NCI-H2196 (cell line): ENCODE measurements at regions not wholly inside any gene's neighbourhood (a gene's known extent, or its start where the extent isn't known, plus 50 kb on each side); places are given as distances from the start of the nearest gene placed in this dataset.

Source experiments
- DNase-seq: peaks from one replicate; lab custom pipeline; 2025; ENCODE audit not compliant: unreplicated experiment; lab: John Stamatoyannopoulos, UW

DNA sequence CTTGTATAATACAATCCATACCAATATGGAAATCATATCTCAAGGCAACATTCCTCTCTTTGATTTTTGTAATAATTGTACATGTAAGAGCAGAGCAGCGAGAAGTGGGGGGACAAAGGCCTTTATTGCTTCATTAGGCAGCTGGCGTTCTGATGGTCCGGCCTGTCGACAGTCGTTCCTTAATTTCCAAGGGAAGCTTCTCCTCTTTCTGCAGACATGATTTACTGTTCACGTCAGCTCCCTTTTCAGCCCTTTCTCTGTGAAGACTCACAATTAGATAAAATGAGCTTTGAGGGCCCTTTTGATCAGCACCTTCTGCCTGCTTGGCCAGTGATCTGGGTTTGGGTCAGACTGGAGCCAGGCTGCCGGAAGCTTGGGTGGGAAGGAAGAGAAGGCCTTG, 65.6 kb upstream of the CTBP2 start:
- no peak for DNase-seq

DNA sequence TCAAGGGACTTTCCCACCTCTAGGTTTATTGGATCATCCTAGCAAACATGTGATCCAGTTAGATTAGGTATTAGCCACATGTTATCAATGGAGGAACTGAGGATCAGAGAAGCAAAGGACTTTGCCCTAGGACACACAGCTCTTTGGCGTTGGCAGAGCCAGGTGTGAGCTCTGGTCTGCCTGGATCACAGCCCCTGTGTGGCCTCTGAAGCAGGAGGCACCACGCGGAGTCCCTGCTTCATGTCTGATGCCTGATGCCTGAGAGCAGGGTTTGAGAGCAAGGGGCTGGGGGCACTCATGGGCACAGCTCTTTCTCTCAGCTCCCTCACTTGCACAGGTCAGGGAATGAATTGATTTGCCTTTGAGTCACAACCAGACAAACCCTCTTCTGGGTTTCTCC, 64.7 kb upstream of the CTBP2 start:
- DNase-seq = no peak

- no peak for DNase-seq
Observed at GRCh38 chr10:125222515-125223308, 62.3 kb upstream of the CTBP2 start.

GRCh38 chr10:125221716-125222115, 61.4 kb upstream of the CTBP2 start:
- DNase-seq = no peak

GRCh38 chr10:125219776-125220175, 59.4 kb upstream of the CTBP2 start:
- DNase-seq = no peak

DNA sequence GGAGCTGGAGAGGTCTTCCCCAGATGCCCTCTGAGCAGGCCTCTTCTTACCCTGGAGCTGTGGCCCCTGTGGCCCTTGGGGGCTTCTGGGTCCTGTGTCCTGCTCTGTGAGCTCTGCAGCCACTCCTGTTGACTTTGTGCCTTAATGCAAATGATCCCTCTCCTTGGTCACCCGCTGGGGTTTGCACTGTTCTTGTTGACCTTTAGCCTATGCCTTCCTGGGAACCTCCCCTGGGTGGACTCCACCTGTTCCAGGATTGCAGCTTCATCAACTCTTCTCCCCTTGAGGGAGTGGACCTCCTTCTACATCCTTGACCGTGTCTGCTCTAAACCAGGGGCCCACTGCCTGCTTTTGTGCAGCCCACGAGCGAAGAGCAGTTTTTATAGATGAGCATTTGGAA, 58.6 kb upstream of the CTBP2 start:
- no peak for DNase-seq

DNA sequence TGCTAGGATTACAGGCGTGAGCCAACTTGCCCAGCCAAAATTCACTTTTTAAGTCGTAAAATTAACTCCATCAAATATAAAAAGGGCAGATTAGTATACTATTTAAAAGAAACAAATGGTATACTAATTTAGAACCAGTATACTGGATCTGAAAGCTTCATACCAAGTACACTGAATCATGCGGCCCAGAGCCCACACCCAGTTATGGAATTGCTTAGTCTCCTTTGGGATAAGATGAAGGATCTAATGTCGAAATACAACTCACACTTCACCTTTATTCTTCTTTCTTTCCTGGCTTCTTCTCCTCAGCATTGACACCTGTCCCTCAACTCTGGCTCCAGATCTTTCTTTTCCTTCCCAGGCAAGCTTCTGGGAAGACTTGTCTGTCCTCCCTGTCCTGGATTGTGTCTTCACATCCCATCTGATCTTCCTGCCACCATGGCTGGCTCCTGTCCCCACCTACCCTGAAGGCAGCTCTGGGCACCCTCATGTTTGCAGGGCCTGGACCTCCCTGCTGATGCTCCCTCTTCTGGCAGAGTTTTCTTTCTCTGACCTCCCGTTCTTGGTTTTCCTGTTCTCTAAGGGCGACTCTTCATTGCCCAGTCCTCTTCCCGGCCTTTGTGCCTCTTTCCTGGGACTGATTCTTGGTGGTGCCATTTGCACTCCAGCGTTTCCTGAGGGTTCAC, 57.8 kb upstream of the CTBP2 start:
- DNase-seq = no peak

DNA sequence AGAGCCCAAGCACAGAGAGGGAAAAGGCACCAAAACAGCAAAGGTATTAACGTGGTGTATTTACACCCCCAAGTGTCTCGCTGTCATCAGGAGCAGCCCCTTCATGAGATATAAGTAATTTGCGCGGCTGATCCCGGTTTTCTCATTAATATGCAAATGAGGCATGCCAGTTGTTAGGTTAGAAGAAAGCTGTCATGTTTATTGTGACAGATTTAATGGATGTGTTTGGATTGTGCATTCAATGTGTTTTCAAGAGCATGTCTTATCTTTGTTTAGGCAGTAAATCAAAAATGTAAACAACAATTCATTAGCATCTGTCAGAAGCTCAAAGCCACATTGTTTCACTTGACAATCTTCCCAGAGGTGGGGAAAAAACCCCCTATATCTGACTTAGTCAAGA, 56.5 kb upstream of the CTBP2 start:
- DNase-seq = no peak

- DNase-seq = no peak
Observed at GRCh38 chr10:125216309-125216708, 55.9 kb upstream of the CTBP2 start.

DNA sequence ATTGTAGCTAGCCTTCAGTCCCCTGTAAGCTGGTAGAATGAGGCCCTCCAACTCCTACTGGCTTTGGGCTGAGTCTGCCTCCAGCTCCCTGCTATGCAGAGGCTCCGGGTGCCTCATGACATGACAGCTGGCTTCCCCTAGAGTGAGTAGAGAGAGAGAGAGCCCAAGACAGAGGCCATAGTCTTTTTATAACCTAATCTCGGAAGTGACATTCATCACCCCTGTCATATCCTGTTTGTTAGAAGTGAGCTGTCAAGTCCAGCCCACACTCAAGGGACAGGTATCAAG, 53.9 kb upstream of the CTBP2 start:
- no peak for DNase-seq

DNA sequence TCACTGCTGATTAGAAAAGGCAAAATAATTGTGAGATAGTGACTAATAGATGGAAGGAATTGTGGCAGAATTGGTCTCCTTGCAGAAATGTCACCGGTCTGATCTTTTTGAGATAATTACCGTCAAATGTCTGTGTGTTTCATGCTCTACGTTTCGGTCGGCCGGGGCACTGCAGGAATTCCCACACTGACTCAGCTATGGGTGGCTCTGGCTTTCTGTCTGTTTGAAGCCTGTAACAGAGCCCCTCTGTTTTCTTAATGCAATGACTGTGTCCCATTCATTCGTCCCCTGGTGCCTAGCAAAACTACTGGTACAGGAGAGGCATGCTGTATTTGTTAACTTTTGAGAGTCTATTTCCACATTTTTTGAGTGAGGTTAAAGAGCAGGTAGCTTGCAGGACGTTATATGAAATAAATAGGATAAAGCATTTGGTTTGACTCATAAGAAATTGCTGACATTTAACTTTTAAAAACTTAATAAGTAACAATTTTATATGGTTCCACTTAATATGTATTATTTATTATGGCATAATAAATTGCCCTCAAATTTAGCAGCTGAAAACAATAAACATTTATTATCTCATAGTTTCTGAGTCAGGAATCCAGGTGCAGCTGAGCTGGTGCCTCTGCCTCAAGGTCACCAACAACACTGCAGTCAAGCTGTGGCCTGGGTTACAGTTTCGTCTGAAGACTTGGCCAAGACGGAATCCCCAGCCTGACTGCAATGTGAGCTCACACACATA, 53.3 kb upstream of the CTBP2 start:
- no peak for DNase-seq

GRCh38 chr10:125212150-125212809, 51.9 kb upstream of the CTBP2 start:
- DNase-seq = no peak
